NB4 (cell line): ENCODE measurements at regions not wholly inside any gene's neighbourhood (a gene's known extent, or its start where the extent isn't known, plus 50 kb on each side); places are given as distances from the start of the nearest gene placed in this dataset.

ENCODE experiments used
- DNase-seq: peaks from one replicate; pipeline ENCODE4 v3.0.0; 2010; ENCODE audit warnings: low read depth
- H3K4me3 ChIP-seq: one replicate; pipeline ENCODE4 v1.5.1; 2011; ENCODE audit warnings: mild to moderate bottlenecking, low read depth, low read length, moderate library complexity
- MYC ChIP-seq: IDR thresholded peaks from 2 replicates; pipeline ENCODE4 v1.6.1; 2011; ENCODE audit warnings: low read depth, low read length
- POLR2A ChIP-seq: IDR thresholded peaks from 2 replicates; pipeline ENCODE4 v1.6.1; 2011; ENCODE audit warnings: mild to moderate bottlenecking; ENCODE audit not compliant: insufficient read length; ENCODE audit errors: extremely low read depth
- TF ChIP-seq, protein P1 (sequence below): IDR thresholded peaks from one replicate; pipeline ENCODE4 v1.5.1; 2012; ENCODE audit warnings: low read depth, low read length
- TF ChIP-seq, protein P2 (sequence below): IDR thresholded peaks from 2 replicates; pipeline ENCODE4 v1.6.1; 2011; ENCODE audit warnings: low read depth, low read length

DNA sequence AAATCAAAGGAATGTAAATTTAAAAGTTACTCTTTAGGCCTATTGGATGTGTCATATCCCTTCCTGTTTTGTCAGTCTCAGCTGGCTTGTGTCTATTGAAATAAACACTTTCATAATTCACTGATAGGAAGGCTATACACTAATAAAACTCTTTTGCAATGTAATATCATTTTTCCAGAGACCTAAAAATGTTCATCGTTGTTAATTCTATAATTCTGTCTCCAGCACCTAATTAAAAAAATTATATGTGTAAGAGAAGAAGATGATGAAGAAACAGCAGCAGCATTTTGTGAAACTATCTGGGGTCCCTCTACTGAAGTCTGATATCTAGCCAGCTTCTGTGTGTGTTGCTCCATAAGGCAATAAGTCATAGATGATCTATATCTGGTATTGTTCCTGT lies 602.7 kb downstream of the ETV1 start:
- TF ChIP-seq, protein P1, sequence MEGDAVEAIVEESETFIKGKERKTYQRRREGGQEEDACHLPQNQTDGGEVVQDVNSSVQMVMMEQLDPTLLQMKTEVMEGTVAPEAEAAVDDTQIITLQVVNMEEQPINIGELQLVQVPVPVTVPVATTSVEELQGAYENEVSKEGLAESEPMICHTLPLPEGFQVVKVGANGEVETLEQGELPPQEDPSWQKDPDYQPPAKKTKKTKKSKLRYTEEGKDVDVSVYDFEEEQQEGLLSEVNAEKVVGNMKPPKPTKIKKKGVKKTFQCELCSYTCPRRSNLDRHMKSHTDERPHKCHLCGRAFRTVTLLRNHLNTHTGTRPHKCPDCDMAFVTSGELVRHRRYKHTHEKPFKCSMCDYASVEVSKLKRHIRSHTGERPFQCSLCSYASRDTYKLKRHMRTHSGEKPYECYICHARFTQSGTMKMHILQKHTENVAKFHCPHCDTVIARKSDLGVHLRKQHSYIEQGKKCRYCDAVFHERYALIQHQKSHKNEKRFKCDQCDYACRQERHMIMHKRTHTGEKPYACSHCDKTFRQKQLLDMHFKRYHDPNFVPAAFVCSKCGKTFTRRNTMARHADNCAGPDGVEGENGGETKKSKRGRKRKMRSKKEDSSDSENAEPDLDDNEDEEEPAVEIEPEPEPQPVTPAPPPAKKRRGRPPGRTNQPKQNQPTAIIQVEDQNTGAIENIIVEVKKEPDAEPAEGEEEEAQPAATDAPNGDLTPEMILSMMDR: no peak
- TF ChIP-seq, protein P2, sequence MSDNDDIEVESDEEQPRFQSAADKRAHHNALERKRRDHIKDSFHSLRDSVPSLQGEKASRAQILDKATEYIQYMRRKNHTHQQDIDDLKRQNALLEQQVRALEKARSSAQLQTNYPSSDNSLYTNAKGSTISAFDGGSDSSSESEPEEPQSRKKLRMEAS: no peak
- no peak for TF ChIP-seq MYC
- no peak for TF ChIP-seq POLR2A
- no peak for DNase-seq
- no peak overlapping the region for H3K4me3 ChIP-seq

DNA sequence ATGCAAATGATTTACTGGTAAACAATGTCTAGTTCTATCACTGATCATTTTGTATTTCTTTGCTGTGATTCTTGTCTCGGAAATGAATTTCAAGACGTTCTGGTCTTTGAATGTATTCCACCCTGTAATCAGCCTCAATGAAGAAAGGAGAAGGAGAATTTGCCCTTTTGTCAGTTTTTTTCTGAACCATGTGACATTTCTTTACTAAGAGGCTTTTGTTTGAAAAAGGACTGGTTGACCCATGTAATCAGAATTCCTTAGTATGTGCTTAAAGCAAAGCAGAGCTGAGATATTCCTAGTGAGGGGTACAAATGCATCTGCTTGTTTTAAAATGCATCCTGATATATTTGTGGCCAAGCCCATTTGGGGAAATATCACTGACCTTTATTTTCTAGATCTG lies 581.6 kb downstream of the ETV1 start:
- no peak for TF ChIP-seq POLR2A
- TF ChIP-seq MYC: no peak
- TF ChIP-seq, protein P2: no peak
- TF ChIP-seq, protein P1: no peak
- no peak for DNase-seq
- H3K4me3 ChIP-seq: no peak overlapping the region

DNA sequence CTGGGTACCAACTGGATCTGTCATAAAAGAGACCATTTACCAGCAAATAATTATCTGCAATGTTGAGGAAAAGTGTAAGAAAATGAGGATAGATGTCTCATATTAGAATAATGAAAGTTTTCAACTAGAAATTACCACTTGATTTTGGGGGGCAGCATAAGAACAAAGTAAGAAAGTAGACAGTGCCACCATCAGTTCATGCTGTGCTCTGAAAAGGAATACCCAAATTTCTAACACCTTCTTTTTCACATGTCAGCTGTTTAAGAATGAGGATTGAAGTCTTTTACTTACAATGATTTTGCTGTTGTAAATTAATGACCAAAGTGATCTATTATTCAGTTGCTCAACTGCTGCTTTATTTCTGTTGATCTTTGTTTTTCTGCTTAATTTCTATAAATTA lies 578.3 kb downstream of the ETV1 start:
- DNase-seq: no peak
- no peak overlapping the region for H3K4me3 ChIP-seq
- TF ChIP-seq, protein P1: no peak
- TF ChIP-seq POLR2A: no peak
- TF ChIP-seq, protein P2: no peak
- no peak for TF ChIP-seq MYC

DNA sequence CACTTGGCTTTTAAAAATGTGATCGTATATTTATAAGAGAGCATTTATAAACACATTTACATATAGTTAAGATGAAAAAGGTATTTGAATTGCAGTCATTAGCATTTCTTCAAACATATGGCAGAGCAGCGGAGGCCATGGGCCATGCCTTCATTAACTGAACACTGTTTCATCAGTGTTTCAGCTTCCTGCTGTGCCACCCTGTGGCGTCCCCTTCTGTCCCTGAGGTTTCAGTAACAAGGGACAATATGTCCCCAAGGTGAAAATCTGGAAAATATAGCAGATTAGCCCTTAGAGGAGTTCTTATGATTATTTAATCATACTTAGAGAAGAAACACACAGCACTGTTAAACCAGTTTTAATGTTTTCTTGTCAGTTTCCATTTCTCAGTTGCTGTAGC lies 577.8 kb downstream of the ETV1 start:
- TF ChIP-seq, protein P1: no peak
- no peak for TF ChIP-seq POLR2A
- TF ChIP-seq, protein P2: no peak
- TF ChIP-seq MYC: no peak
- no peak overlapping the region for H3K4me3 ChIP-seq
- DNase-seq: no peak

DNA sequence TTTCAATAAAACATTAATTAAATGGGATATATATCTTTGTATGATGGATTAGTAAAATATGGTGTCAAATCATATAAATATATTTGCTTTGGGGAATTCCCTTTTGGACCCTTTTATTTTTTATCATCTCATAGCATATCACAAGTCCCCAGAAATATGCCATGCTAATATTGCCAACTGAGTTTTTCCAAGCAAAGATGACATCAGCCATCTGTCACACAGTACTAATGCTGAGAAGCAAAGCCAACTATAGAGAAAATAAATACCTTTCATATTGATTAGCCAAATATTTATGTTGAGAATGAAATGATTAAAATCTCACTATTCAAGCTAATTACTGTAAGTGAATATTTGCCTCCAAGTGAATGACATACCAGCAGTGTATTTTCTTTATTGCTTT lies 575.3 kb downstream of the ETV1 start:
- no peak overlapping the region for H3K4me3 ChIP-seq
- TF ChIP-seq, protein P2: no peak
- TF ChIP-seq MYC: no peak
- TF ChIP-seq, protein P1: no peak
- no peak for TF ChIP-seq POLR2A
- no peak for DNase-seq

DNA sequence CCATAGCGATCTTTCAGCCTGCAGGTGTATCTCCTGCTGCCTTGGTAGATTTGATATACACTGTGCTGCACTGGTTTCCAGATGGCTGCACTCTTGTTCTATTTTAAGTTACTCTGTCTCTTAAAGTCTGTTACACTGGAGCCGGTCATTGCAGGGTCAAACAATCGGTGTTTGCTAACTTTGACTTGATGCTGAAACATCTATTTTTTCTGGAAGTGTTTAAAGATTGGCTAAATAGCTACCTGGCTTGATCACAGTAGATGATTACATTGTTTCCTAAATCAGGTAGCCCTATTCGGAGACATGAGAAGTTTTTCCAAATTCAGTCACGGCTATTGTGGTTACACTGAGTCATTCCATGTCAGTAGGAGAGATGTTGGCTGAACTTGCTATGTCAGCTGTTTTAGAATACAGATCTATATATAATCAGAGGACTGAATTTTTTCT lies 574.8 kb downstream of the ETV1 start:
- no peak overlapping the region for H3K4me3 ChIP-seq
- DNase-seq: no peak
- TF ChIP-seq, protein P2: no peak
- TF ChIP-seq, protein P1: no peak
- no peak for TF ChIP-seq MYC
- TF ChIP-seq POLR2A: no peak
